CD4-positive, alpha-beta T cell treated with Interleukin-21 for 1 hour (primary cell): ENCODE measurements at regions not wholly inside any gene's neighbourhood (a gene's known extent, or its start where the extent isn't known, plus 50 kb on each side); places are given as distances from the start of the nearest gene placed in this dataset.

ENCODE experiments used
- DNase-seq: peaks from one replicate; pipeline ENCODE4 v3.0.0-alpha.2; 2020

- no peak for DNase-seq
These were observed 211.3 kb upstream of the RAG2 start for GRCh38 chr11:36809303-36809702.

GRCh38 chr11:36807871-36808270, 209.8 kb upstream of the RAG2 start:
- DNase-seq: no peak

- DNase-seq: no peak
These were observed 205.0 kb upstream of the RAG2 start for GRCh38 chr11:36803084-36803483.

- no peak for DNase-seq
These were observed 195.2 kb upstream of the RAG2 start for GRCh38 chr11:36792996-36793914.

GRCh38 chr11:36791957-36792356, 193.9 kb upstream of the RAG2 start:
- no peak for DNase-seq

- no peak for DNase-seq
These were observed 192.5 kb upstream of the RAG2 start for GRCh38 chr11:36790526-36790925.

- DNase-seq: no peak
These were observed 185.8 kb upstream of the RAG2 start for GRCh38 chr11:36783808-36784207.

GRCh38 chr11:36779791-36780190, 181.8 kb upstream of the RAG2 start:
- DNase-seq: no peak

- DNase-seq: no peak
These were observed 179.3 kb upstream of the RAG2 start for GRCh38 chr11:36777311-36777710.

GRCh38 chr11:36775756-36776155, 177.7 kb upstream of the RAG2 start:
- DNase-seq: no peak

GRCh38 chr11:36775130-36775529, 177.1 kb upstream of the RAG2 start:
- no peak for DNase-seq

GRCh38 chr11:36774603-36775002, 176.6 kb upstream of the RAG2 start:
- no peak for DNase-seq

GRCh38 chr11:36763187-36763586, 165.2 kb upstream of the RAG2 start:
- no peak for DNase-seq

GRCh38 chr11:36757075-36757474, 159.0 kb upstream of the RAG2 start:
- DNase-seq: no peak

GRCh38 chr11:36753960-36754359, 155.9 kb upstream of the RAG2 start:
- no peak for DNase-seq

- no peak for DNase-seq
These were observed 154.0 kb upstream of the RAG2 start for GRCh38 chr11:36751996-36752395.

GRCh38 chr11:36751335-36751781, 153.3 kb upstream of the RAG2 start:
- DNase-seq: no peak

GRCh38 chr11:36750349-36750748, 152.3 kb upstream of the RAG2 start:
- no peak for DNase-seq

GRCh38 chr11:36748836-36749235, 150.8 kb upstream of the RAG2 start:
- no peak for DNase-seq

GRCh38 chr11:36746886-36747710, 149.1 kb upstream of the RAG2 start:
- peak; percentile 86 for DNase-seq

GRCh38 chr11:36744375-36745168, 146.5 kb upstream of the RAG2 start:
- DNase-seq: peak; percentile 53

GRCh38 chr11:36743039-36743438, 145.0 kb upstream of the RAG2 start:
- DNase-seq: no peak

GRCh38 chr11:36741515-36741914, 143.5 kb upstream of the RAG2 start:
- no peak for DNase-seq
